ENCODE measurements at regions not wholly inside any gene's neighbourhood (a gene's known extent, or its start where the extent isn't known, plus 50 kb on each side); places are given as distances from the start of the nearest gene placed in this dataset.

GRCh38 chr3:189108735-189109134, 63.0 kb upstream of the TPRG1 start:
- no peak for TF ChIP-seq CTCF (IDR thresholded peaks at IDR 0.05; ENCODE audit: control insufficient read depth, extremely low read depth, insufficient read depth)
- no peak overlapping the region for H3K4me3 ChIP-seq (ENCODE audit: low read depth, low read length)

GRCh38 chr3:189109145-189109544, 62.6 kb upstream of the TPRG1 start:
- DNase-seq (ENCODE audit: low read depth) = no peak
- TF ChIP-seq CTCF (IDR thresholded peaks at IDR 0.05; ENCODE audit: control insufficient read depth, extremely low read depth, insufficient read depth) = no peak

More at GRCh38 chr3:189108735-189109134, 63.0 kb upstream of the TPRG1 start:
- DNase-seq (ENCODE audit: low read depth) = no peak

GRCh38 chr3:189117087-189117486, 54.7 kb upstream of the TPRG1 start:
- DNase-seq (ENCODE audit: low read depth) = no peak
- no peak overlapping the region for H3K4me3 ChIP-seq (ENCODE audit: low read depth, low read length)
- TF ChIP-seq CTCF (IDR thresholded peaks at IDR 0.05; ENCODE audit: control insufficient read depth, extremely low read depth, insufficient read depth) = no peak

More at GRCh38 chr3:189109145-189109544, 62.6 kb upstream of the TPRG1 start:
- H3K4me3 ChIP-seq (ENCODE audit: low read depth, low read length) = no peak overlapping the region

- H3K4me3 ChIP-seq (ENCODE audit: low read depth, low read length) = no peak overlapping the region
- TF ChIP-seq CTCF (IDR thresholded peaks at IDR 0.05; ENCODE audit: control insufficient read depth, extremely low read depth, insufficient read depth) = no peak
- no peak for DNase-seq (ENCODE audit: low read depth)
Observed at GRCh38 chr3:189118896-189119295, 52.9 kb upstream of the TPRG1 start.

GRCh38 chr3:189119950-189120349, 51.8 kb upstream of the TPRG1 start:
- no peak for TF ChIP-seq CTCF (IDR thresholded peaks at IDR 0.05; ENCODE audit: control insufficient read depth, extremely low read depth, insufficient read depth)
- no peak overlapping the region for H3K4me3 ChIP-seq (ENCODE audit: low read depth, low read length)
- no peak for DNase-seq (ENCODE audit: low read depth)

- no peak overlapping the region for H3K4me3 ChIP-seq (ENCODE audit: low read depth, low read length)
Observed at GRCh38 chr3:189121092-189121491, 50.7 kb upstream of the TPRG1 start.

More at GRCh38 chr3:189121092-189121491, 50.7 kb upstream of the TPRG1 start:
- no peak for DNase-seq (ENCODE audit: low read depth)
- no peak for TF ChIP-seq CTCF (IDR thresholded peaks at IDR 0.05; ENCODE audit: control insufficient read depth, extremely low read depth, insufficient read depth)

Data from LNCaP clone FGC (cell line).